Parathyroid adenoma (tissue), 2 donors: ENCODE measurements at regions not wholly inside any gene's neighbourhood (a gene's known extent, or its start where the extent isn't known, plus 50 kb on each side); places are given as distances from the start of the nearest gene placed in this dataset.

ENCODE experiments used
- H2AFZ ChIP-seq: fragments of 300-600 bp; sonication (generic); one replicate; pipeline ENCODE4 v1.7.0; 2017; ENCODE audit warnings: antibody characterized with exemption, mild to moderate bottlenecking
- H3K27ac ChIP-seq: fragments of 300-600 bp; sonication (generic); one replicate; pipeline ENCODE4 v1.7.0; 2017
- H3K27me3 ChIP-seq: fragments of 300-600 bp; sonication (generic); one replicate; pipeline ENCODE4 v1.7.0; 2017; ENCODE audit warnings: low read length; ENCODE audit not compliant: control insufficient read depth, insufficient read depth
- H3K36me3 ChIP-seq: fragments of 300-600 bp; sonication (generic); one replicate; pipeline ENCODE4 v1.7.0; 2017; ENCODE audit warnings: low read length; ENCODE audit not compliant: control insufficient read depth, insufficient read depth
- H3K4me1 ChIP-seq: fragments of 300-600 bp; sonication (generic); one replicate; pipeline ENCODE4 v1.7.0; 2017; ENCODE audit warnings: control low read depth
- H3K4me2 ChIP-seq: fragments of 300-600 bp; sonication (generic); one replicate; pipeline ENCODE4 v1.7.0; 2017; ENCODE audit warnings: low read length
- H3K4me3 ChIP-seq: fragments of 300-600 bp; sonication (generic); one replicate; pipeline ENCODE4 v1.7.0; 2017; ENCODE audit warnings: low read depth, low read length
- H3K79me2 ChIP-seq: fragments of 300-600 bp; sonication (generic); one replicate; pipeline ENCODE4 v1.7.0; 2017; ENCODE audit warnings: control low read depth
- H3K9ac ChIP-seq: fragments of 300-600 bp; sonication (generic); one replicate; pipeline ENCODE4 v1.7.0; 2017; ENCODE audit warnings: mild to moderate bottlenecking
- H3K9me3 ChIP-seq: fragments of 300-600 bp; sonication (generic); one replicate; pipeline ENCODE4 v1.7.0; 2017; ENCODE audit warnings: low read length; ENCODE audit not compliant: control insufficient read depth
- CTCF ChIP-seq: fragments of 300-600 bp; sonication (generic); IDR thresholded peaks from one replicate; pipeline ENCODE4 v1.7.0; 2017; ENCODE audit warnings: antibody characterized with exemption, mild to moderate bottlenecking
- donor health status: primary hyperparathyroidism.

- Histone ChIP-seq H3K9me3 (no peaks in the 10 kb centered on the region), H3K27me3 (no peaks in the 10 kb centered on the region), H3K4me2 (no peak overlapping the region), H3K79me2 (no peaks in the 10 kb centered on the region), H3K36me3 (no peaks in the 10 kb centered on the region), H2AFZ (peak overlapping the region; percentile 83), H3K4me1 (peaks cover 26% of the 10 kb centered on the region), H3K9ac (no peak overlapping the region), H3K4me3 (no peak overlapping the region), H3K27ac (peak overlapping the region; percentile 91)
- TF ChIP-seq CTCF: no peak
Measured at GRCh38 chr3:11953350-11953749, 50.8 kb upstream of the SYN2 start.

GRCh38 chr3:11953778-11954177 lies 50.4 kb upstream of the SYN2 start:
- peak overlapping the region; percentile 83 for H2AFZ ChIP-seq
- H3K9me3 ChIP-seq: no peaks in the 10 kb centered on the region
- H3K4me3 ChIP-seq: no peak overlapping the region
- no peaks in the 10 kb centered on the region for H3K36me3 ChIP-seq
- no peak for TF ChIP-seq CTCF
- H3K79me2 ChIP-seq: no peaks in the 10 kb centered on the region
- H3K27me3 ChIP-seq: no peaks in the 10 kb centered on the region
- no peak overlapping the region for H3K9ac ChIP-seq
- H3K27ac ChIP-seq: peak overlapping the region; percentile 91
- H3K4me2 ChIP-seq: no peak overlapping the region
- peaks cover 26% of the 10 kb centered on the region for H3K4me1 ChIP-seq

- H3K4me2 ChIP-seq: no peak overlapping the region
- H3K36me3 ChIP-seq: no peaks in the 10 kb centered on the region
- no peaks in the 10 kb centered on the region for H3K9me3 ChIP-seq
- TF ChIP-seq CTCF: no peak
- H3K27me3 ChIP-seq: no peaks in the 10 kb centered on the region
- peaks cover 26% of the 10 kb centered on the region for H3K4me1 ChIP-seq
- H3K79me2 ChIP-seq: no peaks in the 10 kb centered on the region
- H3K27ac ChIP-seq: peak overlapping the region; percentile 91
- H3K9ac ChIP-seq: no peak overlapping the region
- H2AFZ ChIP-seq: peak overlapping the region; percentile 83
- H3K4me3 ChIP-seq: no peak overlapping the region
Measured at GRCh38 chr3:11954312-11954934, 49.8 kb upstream of the SYN2 start.
